NCI-H82 treated with DMSO at 0.1 percent for 48 hours (cell line): ENCODE measurements at regions not wholly inside any gene's neighbourhood (a gene's known extent, or its start where the extent isn't known, plus 50 kb on each side); places are given as distances from the start of the nearest gene placed in this dataset.

Experiments
- DNase-seq: peaks from one replicate; lab custom pipeline; 2025; ENCODE audit not compliant: unreplicated experiment; lab: John Stamatoyannopoulos, UW

DNA sequence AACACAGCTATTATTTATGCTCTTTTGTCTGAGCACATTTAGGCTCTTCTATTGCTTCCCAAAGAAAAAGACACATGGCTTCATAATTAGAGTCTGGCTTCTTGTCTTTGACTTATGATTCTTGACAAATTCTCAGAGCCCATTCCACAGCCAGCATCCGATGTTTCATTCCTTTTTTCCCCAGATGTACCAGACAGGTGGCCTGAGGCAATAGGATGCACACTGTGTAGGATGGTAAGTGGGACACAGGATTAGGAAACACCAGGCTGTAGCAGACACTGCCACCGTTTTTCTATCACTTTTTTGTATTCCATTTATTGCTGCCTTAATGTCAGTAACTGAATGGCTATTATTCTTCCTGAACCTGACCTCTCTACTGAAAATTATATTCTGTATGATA, 188.9 kb upstream of the CDIN1 start:
- no peak for DNase-seq

DNA sequence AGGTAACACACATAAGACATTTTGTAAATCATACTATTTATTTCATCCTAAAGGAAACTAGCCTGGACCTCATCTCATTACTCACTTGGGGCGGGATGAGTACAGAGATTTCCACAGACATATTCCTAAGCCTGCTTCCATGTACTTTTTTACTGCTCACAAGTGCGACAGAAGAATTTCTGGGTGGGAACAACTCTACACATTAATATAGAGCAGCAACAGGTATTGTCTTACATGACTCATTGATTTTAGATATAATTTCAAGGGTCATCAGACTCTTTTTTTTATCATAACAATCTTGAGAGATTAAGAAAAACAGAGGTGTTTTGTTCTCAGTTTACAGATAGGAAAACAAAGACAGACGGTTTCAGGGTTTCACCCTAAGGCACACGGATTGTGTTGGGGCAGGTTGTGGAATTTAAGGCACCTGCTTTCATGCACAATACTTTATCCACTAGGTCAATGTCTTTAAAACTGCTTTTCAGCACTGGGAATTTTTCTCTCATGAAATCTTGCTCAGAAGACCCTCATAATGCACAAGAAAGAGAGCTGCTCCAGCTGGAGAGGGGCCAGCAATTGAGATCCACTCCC, 186.7 kb upstream of the CDIN1 start:
- DNase-seq, result no peak

GRCh38 chr15:36398212-36398611, 181.2 kb upstream of the CDIN1 start:
- DNase-seq, result no peak

DNA sequence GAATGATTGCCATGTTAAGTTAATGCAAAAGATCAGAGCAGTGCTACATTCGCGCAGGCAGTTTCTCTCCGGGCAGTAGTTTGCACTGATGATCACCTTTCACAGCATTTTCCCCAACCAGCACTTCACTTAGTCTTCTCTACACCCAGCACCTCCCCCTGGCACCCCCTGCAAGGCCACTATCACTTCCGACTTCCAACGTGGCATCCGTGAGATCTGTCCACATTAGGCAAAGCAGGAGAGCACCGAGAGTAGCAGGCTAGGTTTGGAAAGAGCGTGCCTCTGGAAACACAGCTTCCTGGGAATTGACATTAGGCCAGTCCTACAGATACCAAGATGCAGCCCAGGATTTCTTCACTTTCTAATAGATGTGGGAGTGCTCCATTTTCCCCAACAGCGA, 180.2 kb upstream of the CDIN1 start:
- no peak for DNase-seq

GRCh38 chr15:36400936-36401585, 178.4 kb upstream of the CDIN1 start:
- no peak for DNase-seq

GRCh38 chr15:36401586-36401966, 177.8 kb upstream of the CDIN1 start:
- DNase-seq, result no peak

- no peak for DNase-seq
Measured at GRCh38 chr15:36403351-36403750, 176.1 kb upstream of the CDIN1 start.

GRCh38 chr15:36406366-36406765, 173.1 kb upstream of the CDIN1 start:
- no peak for DNase-seq

GRCh38 chr15:36406911-36407310, 172.5 kb upstream of the CDIN1 start:
- no peak for DNase-seq

DNA sequence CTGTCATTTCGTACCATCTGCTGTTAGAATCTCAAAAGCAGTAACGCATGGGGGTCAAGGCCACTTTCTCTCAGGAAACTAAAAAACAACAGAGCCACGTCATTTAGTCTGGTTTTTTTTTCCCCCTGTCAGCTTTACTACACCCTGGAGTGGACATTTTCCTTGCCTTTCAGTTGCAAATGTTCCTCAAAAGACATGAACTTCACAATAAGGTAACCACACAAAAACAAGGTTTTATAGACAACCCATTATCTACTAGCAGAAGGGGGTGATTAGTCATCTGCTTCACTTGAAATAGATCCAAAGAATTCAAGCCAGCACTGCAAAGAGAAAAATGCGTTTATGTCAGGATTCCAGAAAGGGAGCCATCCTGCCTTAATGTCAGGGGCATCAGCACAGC, 171.8 kb upstream of the CDIN1 start:
- DNase-seq, result no peak

GRCh38 chr15:36409819-36410218, 169.6 kb upstream of the CDIN1 start:
- DNase-seq, result no peak

DNA sequence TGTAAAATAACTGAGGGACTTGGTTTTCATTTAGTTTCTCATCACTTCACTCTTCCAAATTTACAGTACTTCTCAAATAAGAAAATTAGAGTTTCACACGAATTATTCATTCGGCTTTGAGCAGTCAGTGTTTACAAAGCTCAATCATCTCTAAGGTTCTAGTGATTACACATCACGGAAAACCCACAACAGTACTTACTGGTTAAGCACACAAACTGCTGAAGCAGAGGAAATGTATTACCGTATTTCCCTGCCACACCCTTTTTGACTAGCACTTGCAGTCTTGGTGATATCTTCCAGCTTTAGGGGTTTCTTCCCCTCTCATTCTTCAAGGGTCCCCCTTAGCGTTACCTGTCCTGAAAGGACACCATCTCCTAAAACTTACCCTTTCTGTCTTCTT, 164.8 kb upstream of the CDIN1 start:
- DNase-seq, result no peak

DNA sequence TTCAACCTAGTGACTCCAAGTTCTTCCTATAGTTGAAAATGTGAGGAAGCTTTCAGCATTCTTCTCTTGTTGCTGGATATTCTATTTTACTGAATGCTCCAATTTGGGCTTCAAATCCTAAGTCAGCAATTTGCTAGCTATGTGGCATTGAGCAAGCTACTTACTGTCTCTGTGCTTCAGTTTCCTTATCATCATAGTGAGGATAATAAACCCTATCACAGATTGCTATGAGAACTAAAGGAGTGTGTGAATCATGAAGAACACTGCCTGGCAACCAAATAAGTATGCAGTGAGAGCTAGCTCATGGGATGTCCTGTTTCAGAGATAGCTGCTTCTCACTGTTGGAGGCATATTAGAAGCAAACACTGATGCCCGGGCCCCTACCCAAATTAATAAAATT, 163.8 kb upstream of the CDIN1 start:
- no peak for DNase-seq

- no peak for DNase-seq
Measured at GRCh38 chr15:36422631-36423030, 156.8 kb upstream of the CDIN1 start.

DNA sequence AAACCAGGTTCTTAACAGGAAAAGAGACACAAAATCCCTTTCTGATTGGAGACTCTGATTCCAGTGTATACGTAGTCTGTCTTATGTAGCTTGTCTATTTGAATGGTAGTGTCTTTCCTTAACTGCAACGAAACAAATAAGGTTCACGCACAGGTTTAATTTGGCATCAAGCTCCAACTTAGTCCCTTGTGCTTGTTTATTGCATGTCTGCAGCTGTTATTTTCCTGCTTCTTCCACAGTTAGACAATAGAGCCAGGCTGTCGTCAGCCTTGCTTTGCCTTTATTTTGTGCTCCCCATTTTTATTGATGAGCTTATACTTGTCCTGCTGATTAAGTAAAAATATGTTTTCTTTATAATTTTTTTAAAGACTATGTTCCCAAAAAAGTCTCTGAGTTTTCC, 152.7 kb upstream of the CDIN1 start:
- DNase-seq, result no peak

GRCh38 chr15:36428102-36428845, 151.2 kb upstream of the CDIN1 start:
- DNase-seq, result no peak

- no peak for DNase-seq
Measured at GRCh38 chr15:36429707-36430106, 149.7 kb upstream of the CDIN1 start.

- DNase-seq, result no peak
Measured at GRCh38 chr15:36430280-36430679, 149.1 kb upstream of the CDIN1 start.

DNA sequence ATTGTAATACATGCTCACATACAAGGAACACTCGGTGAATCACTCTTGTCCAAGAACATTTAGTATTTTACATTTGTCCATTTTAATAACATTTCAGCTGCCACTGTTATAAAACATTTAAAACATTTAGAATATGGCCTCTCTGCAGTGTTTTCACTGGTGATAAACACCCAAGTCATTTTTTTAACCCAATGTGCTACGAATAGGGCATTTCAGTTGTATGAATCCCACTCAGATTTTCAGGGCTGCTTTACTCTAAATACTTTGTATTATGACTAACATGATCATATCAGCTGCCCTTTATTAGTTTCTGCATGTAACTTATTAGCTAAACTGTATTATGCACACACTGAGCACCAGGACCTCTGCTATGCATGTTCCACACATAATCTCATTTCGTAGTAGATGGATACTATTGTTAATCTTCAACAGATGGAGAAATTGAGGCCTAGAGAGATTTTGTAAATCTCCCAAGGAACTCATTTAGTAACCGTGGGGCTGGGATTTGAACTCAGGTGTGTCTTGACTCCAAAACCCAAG, 148.6 kb upstream of the CDIN1 start:
- peak; percentile 19 for DNase-seq

DNA sequence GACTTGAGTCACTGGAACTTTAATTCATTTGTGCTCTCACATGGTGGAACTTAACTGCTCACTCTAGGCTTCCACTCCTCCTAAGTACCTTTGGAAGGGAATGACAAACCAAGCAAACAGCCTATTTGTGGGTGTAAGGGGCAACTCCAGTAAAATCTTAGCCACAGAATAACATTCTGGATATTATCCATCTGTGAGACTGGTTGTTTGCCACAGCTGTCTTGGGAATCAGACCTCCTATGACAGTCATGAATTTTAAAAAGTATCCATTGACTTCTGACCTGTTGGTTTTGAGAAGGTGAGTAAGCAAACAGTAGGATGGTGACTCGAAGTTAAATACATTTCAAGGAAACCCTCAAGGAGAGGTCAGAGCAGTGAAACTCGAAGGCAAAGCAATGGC, 147.3 kb upstream of the CDIN1 start:
- DNase-seq, result no peak

DNA sequence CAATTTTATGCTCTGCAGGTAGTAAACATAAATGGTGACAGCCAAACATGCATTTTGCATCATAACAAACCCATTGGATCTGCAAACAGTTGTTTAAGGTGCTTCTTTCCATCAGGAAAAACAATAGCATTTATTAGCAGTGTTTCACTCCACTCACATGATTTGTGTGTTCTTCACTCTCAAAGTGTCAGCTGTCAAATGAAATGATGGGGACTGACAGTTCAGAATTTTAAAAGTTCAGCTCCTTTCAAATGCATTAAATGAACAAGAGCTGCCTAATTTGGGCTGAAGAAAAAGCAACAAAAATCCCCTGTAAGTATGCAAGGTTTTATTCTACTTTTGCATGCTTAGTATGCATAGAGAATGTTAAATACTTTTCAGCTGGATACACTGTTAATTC, 145.2 kb upstream of the CDIN1 start:
- no peak for DNase-seq

DNA sequence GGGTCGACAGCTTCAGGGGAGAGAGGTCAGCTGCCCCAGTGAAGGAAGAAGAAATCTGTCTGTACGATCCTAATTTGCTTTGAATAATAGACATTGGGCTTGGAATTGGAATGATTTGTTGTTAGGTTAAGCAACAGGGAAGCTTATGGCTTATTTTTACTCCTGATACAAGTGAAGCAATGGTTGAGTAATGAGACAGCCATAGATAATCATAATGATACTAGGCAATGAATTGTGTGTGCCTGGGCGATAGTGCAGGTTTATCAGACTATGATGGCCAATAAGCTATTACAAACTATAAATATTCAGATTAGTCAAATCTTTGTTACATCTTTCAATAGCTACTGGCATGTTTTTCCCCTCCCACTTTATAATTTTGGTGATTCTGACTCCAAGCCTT, 140.9 kb upstream of the CDIN1 start:
- no peak for DNase-seq
